ENCODE measurements at regions not wholly inside any gene's neighbourhood (a gene's known extent, or its start where the extent isn't known, plus 50 kb on each side); places are given as distances from the start of the nearest gene placed in this dataset.

DNA sequence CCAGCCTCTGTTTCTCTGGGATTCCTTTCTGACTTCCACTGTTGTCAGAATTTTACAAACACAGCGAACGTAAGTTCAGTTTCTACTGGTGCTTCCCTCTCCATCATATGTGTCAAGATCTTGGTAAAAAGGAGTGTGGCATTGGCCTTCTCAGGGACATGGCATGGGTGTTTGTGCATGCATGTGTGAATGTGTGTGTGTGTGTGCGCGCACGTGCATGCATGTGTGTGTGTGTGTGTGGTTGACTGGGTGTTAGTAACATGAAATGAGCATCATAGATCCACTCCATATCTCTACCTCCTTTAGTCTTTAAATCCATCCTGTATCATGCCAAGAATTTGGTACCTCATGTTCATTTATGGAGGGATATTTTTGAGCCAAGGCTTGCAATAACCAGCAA is 411.3 kb downstream of the NPHP4 start:
- H3K4me3 ChIP-seq (ENCODE audit: low read length): no peak overlapping the region
- H3K9me2 ChIP-seq (replicated peaks; ENCODE audit: control insufficient read depth, low read length): no peaks in the 10 kb centered on the region
- TF ChIP-seq, protein P1, sequence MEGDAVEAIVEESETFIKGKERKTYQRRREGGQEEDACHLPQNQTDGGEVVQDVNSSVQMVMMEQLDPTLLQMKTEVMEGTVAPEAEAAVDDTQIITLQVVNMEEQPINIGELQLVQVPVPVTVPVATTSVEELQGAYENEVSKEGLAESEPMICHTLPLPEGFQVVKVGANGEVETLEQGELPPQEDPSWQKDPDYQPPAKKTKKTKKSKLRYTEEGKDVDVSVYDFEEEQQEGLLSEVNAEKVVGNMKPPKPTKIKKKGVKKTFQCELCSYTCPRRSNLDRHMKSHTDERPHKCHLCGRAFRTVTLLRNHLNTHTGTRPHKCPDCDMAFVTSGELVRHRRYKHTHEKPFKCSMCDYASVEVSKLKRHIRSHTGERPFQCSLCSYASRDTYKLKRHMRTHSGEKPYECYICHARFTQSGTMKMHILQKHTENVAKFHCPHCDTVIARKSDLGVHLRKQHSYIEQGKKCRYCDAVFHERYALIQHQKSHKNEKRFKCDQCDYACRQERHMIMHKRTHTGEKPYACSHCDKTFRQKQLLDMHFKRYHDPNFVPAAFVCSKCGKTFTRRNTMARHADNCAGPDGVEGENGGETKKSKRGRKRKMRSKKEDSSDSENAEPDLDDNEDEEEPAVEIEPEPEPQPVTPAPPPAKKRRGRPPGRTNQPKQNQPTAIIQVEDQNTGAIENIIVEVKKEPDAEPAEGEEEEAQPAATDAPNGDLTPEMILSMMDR (IDR thresholded peaks at IDR 0.05; ENCODE audit: low read depth, low read length, poor library complexity, severe bottlenecking): no peak
- TF ChIP-seq EZH2phosphoT487 (IDR thresholded peaks at IDR 0.05; ENCODE audit: borderline replicate concordance, low read length): no peak
- H3K79me2 ChIP-seq (ENCODE audit: control insufficient read depth, low read length): no peaks in the 10 kb centered on the region
- H3K4me1 ChIP-seq (ENCODE audit: control insufficient read depth, low read length): no peaks in the 10 kb centered on the region
- H3K36me3 ChIP-seq (ENCODE audit: control insufficient read depth, low read length): no peaks in the 10 kb centered on the region
- H3K9me3 ChIP-seq (ENCODE audit: control insufficient read depth, insufficient read depth, low read length): no peaks in the 10 kb centered on the region
- H3K27me3 ChIP-seq (ENCODE audit: control insufficient read depth, low read length): no peaks in the 10 kb centered on the region
- H4K20me1 ChIP-seq (ENCODE audit: control insufficient read depth, insufficient read depth, low read depth, low read length): no peaks in the 10 kb centered on the region
- no peak overlapping the region for H3K4me2 ChIP-seq (ENCODE audit: low read length)
- H3F3A ChIP-seq (ENCODE audit: control insufficient read depth, insufficient read depth): no peaks in the 10 kb centered on the region
- no peak overlapping the region for H3K27ac ChIP-seq (ENCODE audit: low read depth, low read length)

DNA sequence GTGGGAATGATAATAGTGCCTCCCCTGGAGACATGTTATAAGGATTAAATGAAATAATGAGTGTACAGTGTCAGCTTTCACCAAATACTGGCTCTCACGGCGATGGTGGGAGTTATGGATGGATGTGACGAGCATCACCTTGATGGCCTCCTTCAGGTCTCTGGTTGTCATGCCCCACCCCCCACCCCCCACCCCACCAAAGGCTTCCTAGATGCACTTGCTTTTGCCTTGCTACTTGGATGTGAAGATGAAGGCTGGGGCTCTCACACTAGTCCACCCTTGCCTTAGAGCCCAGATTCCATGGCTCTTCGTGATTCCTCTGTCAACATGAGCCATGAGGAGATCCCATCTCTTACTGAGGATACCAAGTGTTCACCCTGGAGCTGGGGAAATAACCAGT is 412.3 kb downstream of the NPHP4 start:
- no peaks in the 10 kb centered on the region for H3K79me2 ChIP-seq (ENCODE audit: control insufficient read depth, low read length)
- H3K4me2 ChIP-seq (ENCODE audit: low read length): no peak overlapping the region
- no peaks in the 10 kb centered on the region for H4K20me1 ChIP-seq (ENCODE audit: control insufficient read depth, insufficient read depth, low read depth, low read length)
- no peak overlapping the region for H3K27ac ChIP-seq (ENCODE audit: low read depth, low read length)
- no peaks in the 10 kb centered on the region for H3K9me3 ChIP-seq (ENCODE audit: control insufficient read depth, insufficient read depth, low read length)
- no peaks in the 10 kb centered on the region for H3F3A ChIP-seq (ENCODE audit: control insufficient read depth, insufficient read depth)
- no peaks in the 10 kb centered on the region for H3K9me2 ChIP-seq (replicated peaks; ENCODE audit: control insufficient read depth, low read length)
- H3K4me3 ChIP-seq (ENCODE audit: low read length): no peak overlapping the region
- H3K4me1 ChIP-seq (ENCODE audit: control insufficient read depth, low read length): no peaks in the 10 kb centered on the region
- no peak for TF ChIP-seq EZH2phosphoT487 (IDR thresholded peaks at IDR 0.05; ENCODE audit: borderline replicate concordance, low read length)
- no peaks in the 10 kb centered on the region for H3K36me3 ChIP-seq (ENCODE audit: control insufficient read depth, low read length)
- H3K27me3 ChIP-seq (ENCODE audit: control insufficient read depth, low read length): no peaks in the 10 kb centered on the region

DNA sequence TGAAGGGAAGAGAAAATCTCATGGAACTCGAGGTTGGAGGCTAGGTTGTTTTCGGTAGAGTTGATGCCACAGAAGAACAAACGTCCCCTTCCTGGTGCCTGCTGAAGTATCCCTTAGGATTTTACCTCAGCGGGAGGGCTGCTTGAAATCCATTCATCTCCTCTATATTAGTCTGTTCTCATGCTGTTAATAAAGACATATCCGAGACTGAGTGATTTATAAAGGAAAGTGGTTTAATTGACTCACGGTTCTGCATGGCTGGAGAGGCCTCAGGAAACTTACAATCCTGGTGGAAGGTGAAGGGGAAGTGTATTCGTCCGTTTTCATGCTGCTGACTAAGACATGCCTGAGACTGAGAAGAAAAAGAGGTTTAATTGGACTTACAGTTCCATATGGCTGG is 413.5 kb downstream of the NPHP4 start:
- Histone ChIP-seq H3K9me3 (ENCODE audit: control insufficient read depth, insufficient read depth, low read length) (no peaks in the 10 kb centered on the region), H3F3A (ENCODE audit: control insufficient read depth, insufficient read depth) (no peaks in the 10 kb centered on the region), H3K9me2 (replicated peaks; ENCODE audit: control insufficient read depth, low read length) (no peaks in the 10 kb centered on the region), H3K36me3 (ENCODE audit: control insufficient read depth, low read length) (no peaks in the 10 kb centered on the region), H3K4me1 (ENCODE audit: control insufficient read depth, low read length) (no peaks in the 10 kb centered on the region), H3K79me2 (ENCODE audit: control insufficient read depth, low read length) (no peaks in the 10 kb centered on the region), H3K4me2 (ENCODE audit: low read length) (no peak overlapping the region), H4K20me1 (ENCODE audit: control insufficient read depth, insufficient read depth, low read depth, low read length) (no peaks in the 10 kb centered on the region), H3K27me3 (ENCODE audit: control insufficient read depth, low read length) (no peaks in the 10 kb centered on the region), H3K4me3 (ENCODE audit: low read length) (no peak overlapping the region), H3K27ac (ENCODE audit: low read depth, low read length) (no peak overlapping the region)
- TF ChIP-seq, protein P1 (IDR thresholded peaks at IDR 0.05; ENCODE audit: low read depth, low read length, poor library complexity, severe bottlenecking): no peak
- TF ChIP-seq EZH2phosphoT487 (IDR thresholded peaks at IDR 0.05; ENCODE audit: borderline replicate concordance, low read length): no peak

DNA sequence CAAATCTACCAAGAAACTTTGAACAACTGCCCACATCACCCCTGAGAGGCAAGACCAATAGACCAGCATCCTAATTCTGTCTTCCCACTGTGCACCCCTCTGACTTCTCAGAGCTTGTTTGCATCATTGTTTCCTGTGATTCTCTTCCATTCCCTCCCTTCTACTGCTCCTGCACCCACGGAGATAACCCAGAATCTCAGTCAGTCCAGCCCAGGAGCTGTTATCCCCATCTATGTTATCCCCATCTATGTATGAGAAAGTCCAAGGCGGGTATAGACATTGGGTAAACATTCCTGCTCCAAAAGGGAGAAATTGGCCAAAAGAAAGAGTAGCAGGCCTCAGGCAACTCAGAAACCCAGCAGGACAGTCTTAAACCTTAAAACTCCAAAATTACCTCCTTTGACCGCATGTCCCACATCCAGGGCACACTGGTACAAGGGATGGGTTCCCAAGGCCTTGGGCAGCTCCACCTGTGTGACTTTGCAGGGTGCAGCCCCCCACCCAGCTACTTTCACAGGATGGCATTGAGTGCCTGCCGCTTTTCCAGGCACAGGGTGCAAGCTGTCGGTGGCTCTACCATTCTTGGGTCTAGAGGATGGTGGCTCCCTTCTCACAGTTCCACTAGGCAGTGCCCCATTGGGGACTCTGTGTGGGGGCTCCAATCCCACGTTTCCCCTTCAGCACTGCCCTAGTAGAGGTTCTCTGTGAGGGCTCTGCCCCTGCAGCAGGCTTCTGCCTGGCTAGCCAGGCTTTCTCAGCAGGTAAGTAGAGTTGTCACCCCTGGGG is 414.8 kb downstream of the NPHP4 start:
- no peak overlapping the region for H3K27ac ChIP-seq (ENCODE audit: low read depth, low read length)
- H3K9me3 ChIP-seq (ENCODE audit: control insufficient read depth, insufficient read depth, low read length): no peaks in the 10 kb centered on the region
- H3K27me3 ChIP-seq (ENCODE audit: control insufficient read depth, low read length): no peaks in the 10 kb centered on the region
- no peak overlapping the region for H3K4me3 ChIP-seq (ENCODE audit: low read length)
- H3K4me1 ChIP-seq (ENCODE audit: control insufficient read depth, low read length): no peaks in the 10 kb centered on the region
- H4K20me1 ChIP-seq (ENCODE audit: control insufficient read depth, insufficient read depth, low read depth, low read length): no peaks in the 10 kb centered on the region
- TF ChIP-seq, protein P1 (IDR thresholded peaks at IDR 0.05; ENCODE audit: low read depth, low read length, poor library complexity, severe bottlenecking): no peak
- TF ChIP-seq EZH2phosphoT487 (IDR thresholded peaks at IDR 0.05; ENCODE audit: borderline replicate concordance, low read length): no peak
- no peaks in the 10 kb centered on the region for H3F3A ChIP-seq (ENCODE audit: control insufficient read depth, insufficient read depth)
- H3K79me2 ChIP-seq (ENCODE audit: control insufficient read depth, low read length): no peaks in the 10 kb centered on the region
- H3K9me2 ChIP-seq (replicated peaks; ENCODE audit: control insufficient read depth, low read length): no peaks in the 10 kb centered on the region
- no peak overlapping the region for H3K4me2 ChIP-seq (ENCODE audit: low read length)
- no peaks in the 10 kb centered on the region for H3K36me3 ChIP-seq (ENCODE audit: control insufficient read depth, low read length)

All from DOHH2 (cell line).